Heart right ventricle (tissue), 16 donors: ENCODE measurements at regions not wholly inside any gene's neighbourhood (a gene's known extent, or its start where the extent isn't known, plus 50 kb on each side); places are given as distances from the start of the nearest gene placed in this dataset.
"Not testable (repeated sequence)": the region's sequence is repeated elsewhere in the genome, so short reads cannot be mapped to it uniquely, and the experiment has no call there.

Experiments
- ATAC-seq, 8 donors: fragments of 200-7000 bp; cut with Tn5 transposase; one replicate each; pipeline ENCODE4 v1.9.1; 2020; ENCODE audit warnings: mild to moderate bottlenecking in 8 of 8, moderate library complexity in 8 of 8, moderate number of reproducible peaks in 1 of 8
- DNase-seq, 2 donors: peaks; one replicate each; pipeline ENCODE4 v3.0.0-alpha.2; 2020
- H3K27ac ChIP-seq, 10 donors: fragments of 200-600 bp; sonication (generic) in 2 of 10; one replicate each; pipeline versions ENCODE4 v1.5.0 to v1.8.0; 2020 to 2022; ENCODE audit warnings: mild to moderate bottlenecking in 3 of 10
- H3K27me3 ChIP-seq, 7 donors: fragments of 200-600 bp; one replicate each; pipeline ENCODE4 v1.8.0; 2021 to 2022; ENCODE audit warnings: mild to moderate bottlenecking in 2 of 7
- H3K36me3 ChIP-seq, 9 donors: fragments of 200-600 bp; sonication (generic) in 1 of 9; one replicate each; pipeline versions ENCODE4 v1.5.0 to v1.8.0; 2020 to 2022; ENCODE audit warnings: mild to moderate bottlenecking in 2 of 9
- H3K4me1 ChIP-seq, 9 donors: fragments of 200-600 bp; sonication (generic) in 1 of 9; one replicate each; pipeline versions ENCODE4 v1.5.0 to v1.8.0; 2020 to 2022; ENCODE audit warnings: mild to moderate bottlenecking in 4 of 9
- H3K4me3 ChIP-seq, 10 donors: fragments of 200-600 bp; sonication (generic) in 2 of 10; one replicate each; pipeline versions ENCODE4 v1.5.0 to v1.8.0; 2020 to 2022; ENCODE audit warnings: mild to moderate bottlenecking in 7 of 10, moderate library complexity in 2 of 10
- H3K9me3 ChIP-seq, 11 donors: fragments of 200-600 bp in 10 of 11; sonication (generic) in 2 of 11; one replicate each; pipeline versions ENCODE4 v1.5.0 to v1.8.0; 2013 to 2022; ENCODE audit warnings: mild to moderate bottlenecking in 2 of 11, control low read depth in 1 of 11, moderate library complexity in 1 of 11
- CTCF ChIP-seq, 9 donors: fragments of 200-600 bp; sonication (generic) in 2 of 9; IDR thresholded peaks; one replicate each; pipeline versions ENCODE4 v1.5.0 to v1.8.0; 2021 to 2022; ENCODE audit warnings: antibody characterized with exemption in 9 of 9, mild to moderate bottlenecking in 5 of 9, moderate library complexity in 1 of 9
- WGBS, 2 donors: extraction: QIAGEN DNeasy Blood & Tissue Kit; methylation state at CpG; one replicate each; pipeline ENCODE4 v1.1.7; 2013; ENCODE audit warnings: inconsistent platforms in 1 of 2; 5-methylcytosine and 5-hydroxymethylcytosine counted together
- intact Hi-C, 10 donors: fragments of 100-400 bp; cut with DNase I; formaldehyde crosslinking; loops; one replicate each; pipeline versions ENCODE4 v1.11.1 to v1.14.2; 2022
- donor health status: Arrhythmogenic right ventricular cardiomyopathy.
- donor health status: ischemic (EF 13 %, LVEDD 7.1; RV severe dilation, severe dysfunction).
- donor health status: healthy with polysubstance abuse.
- donor health status: DM: no; HTN: yes; CAD: no.
- donor health status: DM: no; HTN: no; CAD: no.
- donor health status: ischemic (EF 25% LVEDD 6.9; RV normal size, moderate dysfunction).
- donor health status: ischemic (EF 25% LVEDD 5.7; RV mildly dilated, moderate dysfunction).
- donor health status: healthy.
- donor health status: DM: yes; HTN: yes; CAD: no.
- donor health status: Ischemic cardiomyopathy.
- donor health status: ischemic (EF 35%, LVEDD 5.7; RV mildly dilated, moderate dysfunction).
- donor health status: nonischemic (EF 11% LVEDD 7.7; RV severe dilation, severe dysfunction).
- donor health status: DM: yes; HTN: yes; CAD: no.
- donor health status: PGD.
- donor health status: ischemic (EF 29% LVEDD 5.4; RV normal size, mild dysfunction).
- donor health status: nonischemic (EF 23%, LVEDD 6.1; RV moderate dilation, normal function).

GRCh38 chr5:173488144-173488543, 128.3 kb downstream of the BOD1 start:
- Histone ChIP-seq H3K27me3 (peaks cover 0 to 3% (median 0%) of the 10 kb centered on the region in 7 donors), H3K36me3 (no peaks in the 10 kb centered on the region), H3K27ac (no peak overlapping the region), H3K4me3 (no peak overlapping the region), H3K4me1 (no peaks in the 10 kb centered on the region), H3K9me3 (no peaks in the 10 kb centered on the region)
- DNase-seq (no peak), ATAC-seq (no peak)
- intact Hi-C loops: no loop called here
- TF ChIP-seq CTCF (IDR thresholded peaks at IDR 0.05): no peak
- 65 to 80% methylated on average over 5 of the region's 5 CpGs for WGBS, 2 donors

- no peak overlapping the region for H3K27ac ChIP-seq
- TF ChIP-seq CTCF (IDR thresholded peaks at IDR 0.05): no peak
- H3K9me3 ChIP-seq: no peaks in the 10 kb centered on the region
- intact Hi-C loops: no loop called here
- no peaks in the 10 kb centered on the region for H3K36me3 ChIP-seq
- no peaks in the 10 kb centered on the region for H3K4me1 ChIP-seq
- WGBS, 2 donors: 64 to 70% methylated on average over 1 of the region's 1 CpG
- no peak overlapping the region for H3K4me3 ChIP-seq
- DNase-seq (no peak), ATAC-seq (no peak)
- H3K27me3 ChIP-seq: peaks cover 0 to 4% (median 0%) of the 10 kb centered on the region in 7 donors
Observed at GRCh38 chr5:173487300-173487699, 129.2 kb downstream of the BOD1 start.

- Histone ChIP-seq H3K9me3 (no peaks in the 10 kb centered on the region), H3K4me3 (no peak overlapping the region), H3K27ac (no peak overlapping the region), H3K4me1 (no peaks in the 10 kb centered on the region), H3K27me3 (peaks cover 0 to 4% (median 0%) of the 10 kb centered on the region in 7 donors), H3K36me3 (no peaks in the 10 kb centered on the region)
- DNase-seq: no peak
- no peak for ATAC-seq
- intact Hi-C loops: no loop called here
- 62 to 71% methylated on average over 6 of the region's 6 CpGs for WGBS, 2 donors
- TF ChIP-seq CTCF (IDR thresholded peaks at IDR 0.05): no peak
Observed at GRCh38 chr5:173486355-173487225, 129.9 kb downstream of the BOD1 start.

GRCh38 chr5:173484569-173484968, 131.9 kb downstream of the BOD1 start:
- no peak overlapping the region for H3K4me3 ChIP-seq
- 71 to 81% methylated on average over 10 of the region's 10 CpGs for WGBS, 2 donors
- no peaks in the 10 kb centered on the region for H3K9me3 ChIP-seq
- DNase-seq (no peak), ATAC-seq (no peak)
- peaks cover 0 to 4% (median 0%) of the 10 kb centered on the region in 7 donors for H3K27me3 ChIP-seq
- intact Hi-C loops: no loop called here
- no peak for TF ChIP-seq CTCF (IDR thresholded peaks at IDR 0.05)
- H3K27ac ChIP-seq: no peak overlapping the region
- H3K4me1 ChIP-seq: no peaks in the 10 kb centered on the region
- no peaks in the 10 kb centered on the region for H3K36me3 ChIP-seq

GRCh38 chr5:173483599-173483998, 132.9 kb downstream of the BOD1 start:
- ATAC-seq, H3K4me1 ChIP-seq, H3K9me3 ChIP-seq, DNase-seq, H3K27me3 ChIP-seq, H3K27ac ChIP-seq, intact Hi-C loops, H3K4me3 ChIP-seq, H3K36me3 ChIP-seq: not testable (repeated sequence)
- WGBS, 2 donors: 82 to 97% methylated on average over 3 of the region's 3 CpGs
